Left ventricle myocardium inferior (tissue), 1 donor: ENCODE measurements at regions not wholly inside any gene's neighbourhood (a gene's known extent, or its start where the extent isn't known, plus 50 kb on each side); places are given as distances from the start of the nearest gene placed in this dataset.
A peak's percentile ranks its signal among the peaks of the same experiment; 100 is the strongest.

Experiments
- DNase-seq: peaks from one replicate; pipeline ENCODE4 v3.0.0-alpha.2; 2020
- H3K27ac ChIP-seq: fragments of 200-600 bp; replicated peaks from 2 replicates; pipeline ENCODE4 v1.8.0; 2021
- H3K27me3 ChIP-seq: fragments of 200-600 bp; 2 replicates; pipeline ENCODE4 v1.8.0; 2021; ENCODE audit warnings: low read depth
- H3K36me3 ChIP-seq: fragments of 200-600 bp; 2 replicates; pipeline ENCODE4 v1.8.0; 2021
- H3K4me1 ChIP-seq: fragments of 200-600 bp; 2 replicates; pipeline ENCODE4 v1.8.0; 2021
- H3K4me3 ChIP-seq: fragments of 200-600 bp; 2 replicates; pipeline ENCODE4 v1.8.0; 2021; ENCODE audit warnings: mild to moderate bottlenecking, moderate library complexity
- H3K9me3 ChIP-seq: fragments of 200-600 bp; replicated peaks from 2 replicates; pipeline ENCODE4 v1.8.0; 2021
- CTCF ChIP-seq: fragments of 200-600 bp; IDR thresholded peaks from 2 replicates; pipeline ENCODE4 v1.8.0; 2021; ENCODE audit warnings: antibody characterized with exemption, mild to moderate bottlenecking, borderline replicate concordance
- intact Hi-C: fragments of 100-400 bp; cut with micrococcal nuclease; formaldehyde crosslinking; loops from one replicate; pipeline ENCODE4 v1.11.0; 2022
- donor health status: DM: no; HTN: yes; CAD: no; lungs with severe emphysema.

DNA sequence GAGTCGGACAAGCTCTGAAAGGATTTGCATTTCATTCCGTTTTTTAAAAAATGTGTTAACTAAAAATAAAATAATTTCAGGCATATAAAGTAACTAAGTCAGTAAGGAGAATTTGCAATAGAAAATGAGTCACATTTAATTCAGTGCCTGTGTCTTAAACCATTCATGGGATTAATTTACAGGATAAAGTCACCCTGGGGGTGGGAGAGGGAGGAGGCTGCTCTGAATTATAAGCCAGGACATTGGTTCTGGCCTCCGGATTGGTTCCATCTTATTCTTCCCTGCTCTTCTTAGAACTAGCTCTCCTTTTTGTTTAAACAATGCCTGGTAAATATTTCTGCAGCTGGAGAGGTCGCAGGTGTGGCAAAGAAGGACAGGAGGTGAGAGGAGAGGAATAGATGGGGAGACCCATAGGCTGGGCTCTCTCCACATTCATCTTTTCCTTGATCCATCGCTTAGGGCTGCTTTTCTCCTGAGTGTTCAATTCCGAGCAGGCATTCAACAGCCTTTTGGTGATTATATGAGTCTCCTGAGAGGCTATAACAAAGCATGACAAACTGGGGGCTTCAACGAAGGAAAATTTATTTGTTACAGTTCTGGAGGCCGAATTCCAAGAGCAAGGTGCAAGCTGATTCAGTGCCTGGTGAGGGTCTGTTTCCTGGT, 319.2 kb downstream of the PHKB start:
- Histone ChIP-seq H3K4me3 (no peak overlapping the region), H3K36me3 (no peaks in the 10 kb centered on the region), H3K27me3 (no peaks in the 10 kb centered on the region), H3K9me3 (no peaks in the 10 kb centered on the region), H3K27ac (no peak overlapping the region), H3K4me1 (peaks cover 7% of the 10 kb centered on the region)
- no peak for DNase-seq
- intact Hi-C loops, result no loop called here
- no peak for TF ChIP-seq CTCF

- no peak for DNase-seq
- H3K27ac ChIP-seq, result peak overlapping the region; percentile 52
- peaks cover 7% of the 10 kb centered on the region for H3K4me1 ChIP-seq
- H3K36me3 ChIP-seq, result no peaks in the 10 kb centered on the region
- H3K27me3 ChIP-seq, result no peaks in the 10 kb centered on the region
- intact Hi-C loops, result no loop called here
- no peak for TF ChIP-seq CTCF
- no peaks in the 10 kb centered on the region for H3K9me3 ChIP-seq
- H3K4me3 ChIP-seq, result peak overlapping the region; percentile 59
Measured at GRCh38 chr16:47779201-47780016, 318.3 kb downstream of the PHKB start.

- intact Hi-C loops, result no loop called here
- H3K4me3 ChIP-seq, result no peak overlapping the region
- no peak for DNase-seq
- TF ChIP-seq CTCF, result no peak
- peaks cover 3% of the 10 kb centered on the region for H3K9me3 ChIP-seq
- no peaks in the 10 kb centered on the region for H3K36me3 ChIP-seq
- H3K4me1 ChIP-seq, result peaks cover 7% of the 10 kb centered on the region
- no peaks in the 10 kb centered on the region for H3K27me3 ChIP-seq
- H3K27ac ChIP-seq, result no peak overlapping the region
Measured at GRCh38 chr16:47778106-47778801, 317.1 kb downstream of the PHKB start.

GRCh38 chr16:47777220-47777619, 316.1 kb downstream of the PHKB start:
- H3K4me1 ChIP-seq, result peaks cover 7% of the 10 kb centered on the region
- no peak for TF ChIP-seq CTCF
- no peak overlapping the region for H3K27ac ChIP-seq
- H3K27me3 ChIP-seq, result no peaks in the 10 kb centered on the region
- no peaks in the 10 kb centered on the region for H3K36me3 ChIP-seq
- no peak for DNase-seq
- intact Hi-C loops, result no loop called here
- no peak overlapping the region for H3K4me3 ChIP-seq
- H3K9me3 ChIP-seq, result peaks cover 5% of the 10 kb centered on the region

DNA sequence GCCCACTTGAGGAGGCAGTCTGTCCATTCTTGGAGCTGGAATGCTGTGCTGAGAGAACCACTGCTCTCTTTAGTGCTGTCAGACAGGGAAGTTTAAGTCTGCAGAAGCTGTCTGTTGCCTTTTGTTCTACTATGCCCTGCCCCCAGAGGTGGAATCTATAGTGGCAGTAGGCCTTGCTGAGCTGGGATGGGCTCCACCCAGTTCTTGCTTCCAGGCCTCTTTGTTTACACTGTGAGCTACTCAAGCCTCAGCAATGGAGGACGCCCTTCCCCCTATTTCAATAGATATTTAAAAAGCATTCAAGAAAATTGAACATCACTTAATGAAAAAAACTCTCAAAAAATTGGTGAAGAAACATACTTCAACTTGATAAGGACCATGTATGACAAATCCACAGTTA, 313.5 kb downstream of the PHKB start:
- Histone ChIP-seq H3K4me1 (peaks cover 7% of the 10 kb centered on the region), H3K27me3 (no peaks in the 10 kb centered on the region), H3K36me3 (no peaks in the 10 kb centered on the region), H3K4me3 (no peak overlapping the region), H3K9me3 (peaks cover 11% of the 10 kb centered on the region), H3K27ac (no peak overlapping the region)
- intact Hi-C loops, result no loop called here
- no peak for DNase-seq
- TF ChIP-seq CTCF, result no peak
